ENCODE measurements at regions not wholly inside any gene's neighbourhood (a gene's known extent, or its start where the extent isn't known, plus 50 kb on each side); places are given as distances from the start of the nearest gene placed in this dataset.
"Not testable (repeated sequence)": the region's sequence is repeated elsewhere in the genome, so short reads cannot be mapped to it uniquely, and the experiment has no call there.

DNA sequence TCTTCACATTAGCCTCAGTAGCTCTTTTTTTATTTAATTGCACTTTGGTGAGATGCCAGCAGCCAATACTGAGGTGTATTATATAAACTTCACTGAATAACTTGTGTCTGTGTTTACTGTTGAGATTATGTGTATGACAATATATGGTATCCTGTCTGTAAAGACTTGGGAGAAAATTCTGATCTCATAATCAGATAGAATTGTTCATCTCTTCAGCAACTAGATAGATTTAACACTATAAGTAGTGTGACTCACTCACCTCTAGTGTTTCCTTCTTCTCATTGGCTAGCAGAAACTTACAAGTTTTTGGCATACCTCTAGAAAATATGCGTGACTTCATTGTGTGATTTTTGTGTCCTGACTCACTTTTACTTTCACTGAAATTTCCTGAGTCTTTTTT, 67.6 kb upstream of the TGFBR2 start:
- Histone ChIP-seq H3K4me2 (ENCODE audit: extremely low read depth, insufficient read depth, low read length) (no peak overlapping the region), H4K20me1 (ENCODE audit: control insufficient read depth, extremely low read depth, insufficient read depth, low read length) (no peaks in the 10 kb centered on the region), H3K4me3 (replicated peaks in 1 of 4; ENCODE audit: control extremely low read depth in 1 of 4, insufficient read depth in 1 of 4, low read depth in 3 of 4, low read length in 4 of 4) (no peak overlapping the region), H2AFZ (ENCODE audit: low read length) (no peak overlapping the region), H3K27ac (ENCODE audit: insufficient read depth, low read length) (no peak overlapping the region), H3K9ac (ENCODE audit: insufficient read depth, low read length) (no peak overlapping the region), H3K9me3 (ENCODE audit: control insufficient read depth, insufficient read depth, low read depth, low read length) (no peaks in the 10 kb centered on the region), H3K79me2 (ENCODE audit: control insufficient read depth, insufficient read depth, low read length) (no peaks in the 10 kb centered on the region), H3K27me3 (ENCODE audit: control insufficient read depth, insufficient read depth, low read length) (no peaks in the 10 kb centered on the region), H3K36me3 (ENCODE audit: control insufficient read depth, insufficient read depth, low read length) (no peaks in the 10 kb centered on the region), H3K4me1 (ENCODE audit: control insufficient read depth, extremely low read depth, insufficient read depth, low read length) (peaks cover 4% of the 10 kb centered on the region)
- peak; percentile 54 to 96 for DNase-seq (ENCODE audit: low read depth in 2 of 2)
- TF ChIP-seq EZH2 (IDR thresholded peaks at IDR 0.05; ENCODE audit: low read length, missing control alignments) = no peak
- TF ChIP-seq, protein P1, sequence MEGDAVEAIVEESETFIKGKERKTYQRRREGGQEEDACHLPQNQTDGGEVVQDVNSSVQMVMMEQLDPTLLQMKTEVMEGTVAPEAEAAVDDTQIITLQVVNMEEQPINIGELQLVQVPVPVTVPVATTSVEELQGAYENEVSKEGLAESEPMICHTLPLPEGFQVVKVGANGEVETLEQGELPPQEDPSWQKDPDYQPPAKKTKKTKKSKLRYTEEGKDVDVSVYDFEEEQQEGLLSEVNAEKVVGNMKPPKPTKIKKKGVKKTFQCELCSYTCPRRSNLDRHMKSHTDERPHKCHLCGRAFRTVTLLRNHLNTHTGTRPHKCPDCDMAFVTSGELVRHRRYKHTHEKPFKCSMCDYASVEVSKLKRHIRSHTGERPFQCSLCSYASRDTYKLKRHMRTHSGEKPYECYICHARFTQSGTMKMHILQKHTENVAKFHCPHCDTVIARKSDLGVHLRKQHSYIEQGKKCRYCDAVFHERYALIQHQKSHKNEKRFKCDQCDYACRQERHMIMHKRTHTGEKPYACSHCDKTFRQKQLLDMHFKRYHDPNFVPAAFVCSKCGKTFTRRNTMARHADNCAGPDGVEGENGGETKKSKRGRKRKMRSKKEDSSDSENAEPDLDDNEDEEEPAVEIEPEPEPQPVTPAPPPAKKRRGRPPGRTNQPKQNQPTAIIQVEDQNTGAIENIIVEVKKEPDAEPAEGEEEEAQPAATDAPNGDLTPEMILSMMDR (conservative IDR thresholded peaks at IDR 0.05 in 1 of 2, IDR thresholded peaks at IDR 0.05 in 1 of 2; ENCODE audit: low read depth in 1 of 2, low read length in 2 of 2) = no peak

DNA sequence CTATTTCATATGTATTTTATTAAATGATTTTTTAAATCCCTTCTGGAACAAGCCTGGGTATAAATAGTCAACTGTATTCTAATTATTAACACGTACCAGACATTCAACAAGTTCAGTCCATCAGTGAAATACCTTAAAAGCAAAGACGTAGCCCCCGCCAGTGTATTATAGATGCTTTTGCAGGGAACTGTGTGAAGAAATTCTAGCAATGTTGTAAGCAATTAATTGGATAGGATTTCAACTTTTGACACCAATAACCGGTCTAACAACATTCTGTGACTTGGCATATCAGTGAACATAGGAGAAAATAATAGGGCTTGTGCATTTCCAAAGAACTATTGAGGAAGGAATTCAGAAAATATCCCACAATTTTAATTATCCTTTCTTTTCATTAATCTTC, 67.2 kb upstream of the TGFBR2 start:
- DNase-seq (ENCODE audit: low read depth in 2 of 2) = no peak
- peaks cover 4% of the 10 kb centered on the region for H3K4me1 ChIP-seq (ENCODE audit: control insufficient read depth, extremely low read depth, insufficient read depth, low read length)
- H3K4me3 ChIP-seq (replicated peaks in 1 of 4; ENCODE audit: control extremely low read depth in 1 of 4, insufficient read depth in 1 of 4, low read depth in 3 of 4, low read length in 4 of 4) = no peak overlapping the region
- H3K4me2 ChIP-seq (ENCODE audit: extremely low read depth, insufficient read depth, low read length) = no peak overlapping the region
- H3K27ac ChIP-seq (ENCODE audit: insufficient read depth, low read length) = no peak overlapping the region
- H4K20me1 ChIP-seq (ENCODE audit: control insufficient read depth, extremely low read depth, insufficient read depth, low read length) = no peaks in the 10 kb centered on the region
- H3K27me3 ChIP-seq (ENCODE audit: control insufficient read depth, insufficient read depth, low read length) = no peaks in the 10 kb centered on the region
- no peaks in the 10 kb centered on the region for H3K79me2 ChIP-seq (ENCODE audit: control insufficient read depth, insufficient read depth, low read length)
- H3K9ac ChIP-seq (ENCODE audit: insufficient read depth, low read length) = no peak overlapping the region
- no peaks in the 10 kb centered on the region for H3K36me3 ChIP-seq (ENCODE audit: control insufficient read depth, insufficient read depth, low read length)
- TF ChIP-seq, protein P1 (conservative IDR thresholded peaks at IDR 0.05 in 1 of 2, IDR thresholded peaks at IDR 0.05 in 1 of 2; ENCODE audit: low read depth in 1 of 2, low read length in 2 of 2) = no peak
- TF ChIP-seq EZH2 (IDR thresholded peaks at IDR 0.05; ENCODE audit: low read length, missing control alignments) = no peak
- H2AFZ ChIP-seq (ENCODE audit: low read length) = no peak overlapping the region
- no peaks in the 10 kb centered on the region for H3K9me3 ChIP-seq (ENCODE audit: control insufficient read depth, insufficient read depth, low read depth, low read length)

GRCh38 chr3:30539772-30540171, 66.6 kb upstream of the TGFBR2 start:
- no peak overlapping the region for H3K27ac ChIP-seq (ENCODE audit: insufficient read depth, low read length)
- no peak overlapping the region for H3K4me3 ChIP-seq (replicated peaks in 1 of 4; ENCODE audit: control extremely low read depth in 1 of 4, insufficient read depth in 1 of 4, low read depth in 3 of 4, low read length in 4 of 4)
- H2AFZ ChIP-seq (ENCODE audit: low read length) = no peak overlapping the region
- no peaks in the 10 kb centered on the region for H3K27me3 ChIP-seq (ENCODE audit: control insufficient read depth, insufficient read depth, low read length)
- no peak overlapping the region for H3K9ac ChIP-seq (ENCODE audit: insufficient read depth, low read length)
- TF ChIP-seq, protein P1 (conservative IDR thresholded peaks at IDR 0.05 in 1 of 2, IDR thresholded peaks at IDR 0.05 in 1 of 2; ENCODE audit: low read depth in 1 of 2, low read length in 2 of 2) = no peak
- TF ChIP-seq EZH2 (IDR thresholded peaks at IDR 0.05; ENCODE audit: low read length, missing control alignments) = no peak
- no peaks in the 10 kb centered on the region for H4K20me1 ChIP-seq (ENCODE audit: control insufficient read depth, extremely low read depth, insufficient read depth, low read length)
- H3K9me3 ChIP-seq (ENCODE audit: control insufficient read depth, insufficient read depth, low read depth, low read length) = no peaks in the 10 kb centered on the region
- no peaks in the 10 kb centered on the region for H3K79me2 ChIP-seq (ENCODE audit: control insufficient read depth, insufficient read depth, low read length)
- H3K4me2 ChIP-seq (ENCODE audit: extremely low read depth, insufficient read depth, low read length) = no peak overlapping the region
- peaks cover 5% of the 10 kb centered on the region for H3K4me1 ChIP-seq (ENCODE audit: control insufficient read depth, extremely low read depth, insufficient read depth, low read length)
- no peaks in the 10 kb centered on the region for H3K36me3 ChIP-seq (ENCODE audit: control insufficient read depth, insufficient read depth, low read length)
- DNase-seq (ENCODE audit: low read depth in 2 of 2) = peak; percentile 30 to 77

GRCh38 chr3:30541156-30541555, 65.2 kb upstream of the TGFBR2 start:
- DNase-seq (ENCODE audit: low read depth in 2 of 2) = peak in 1 of 2 donors; percentile 29
- not testable (repeated sequence) for H3K4me1 ChIP-seq (ENCODE audit: control insufficient read depth, extremely low read depth, insufficient read depth, low read length); H3K27me3 ChIP-seq (ENCODE audit: control insufficient read depth, insufficient read depth, low read length); H4K20me1 ChIP-seq (ENCODE audit: control insufficient read depth, extremely low read depth, insufficient read depth, low read length); H3K79me2 ChIP-seq (ENCODE audit: control insufficient read depth, insufficient read depth, low read length); H3K9me3 ChIP-seq (ENCODE audit: control insufficient read depth, insufficient read depth, low read depth, low read length); H3K4me2 ChIP-seq (ENCODE audit: extremely low read depth, insufficient read depth, low read length); H3K9ac ChIP-seq (ENCODE audit: insufficient read depth, low read length); H3K36me3 ChIP-seq (ENCODE audit: control insufficient read depth, insufficient read depth, low read length); H3K4me3 ChIP-seq (replicated peaks in 1 of 4; ENCODE audit: control extremely low read depth in 1 of 4, insufficient read depth in 1 of 4, low read depth in 3 of 4, low read length in 4 of 4); H3K27ac ChIP-seq (ENCODE audit: insufficient read depth, low read length); H2AFZ ChIP-seq (ENCODE audit: low read length)

Data from fibroblast of lung (primary cell).